NAMALWA (cell line): ENCODE measurements at regions not wholly inside any gene's neighbourhood (a gene's known extent, or its start where the extent isn't known, plus 50 kb on each side); places are given as distances from the start of the nearest gene placed in this dataset.
"Not testable (repeated sequence)": the region's sequence is repeated elsewhere in the genome, so short reads cannot be mapped to it uniquely, and the experiment has no call there.

ENCODE experiments used
- DNase-seq: peaks from one replicate; pipeline ENCODE4 v3.0.0-alpha.2; 2015; ENCODE audit warnings: low spot score

DNA sequence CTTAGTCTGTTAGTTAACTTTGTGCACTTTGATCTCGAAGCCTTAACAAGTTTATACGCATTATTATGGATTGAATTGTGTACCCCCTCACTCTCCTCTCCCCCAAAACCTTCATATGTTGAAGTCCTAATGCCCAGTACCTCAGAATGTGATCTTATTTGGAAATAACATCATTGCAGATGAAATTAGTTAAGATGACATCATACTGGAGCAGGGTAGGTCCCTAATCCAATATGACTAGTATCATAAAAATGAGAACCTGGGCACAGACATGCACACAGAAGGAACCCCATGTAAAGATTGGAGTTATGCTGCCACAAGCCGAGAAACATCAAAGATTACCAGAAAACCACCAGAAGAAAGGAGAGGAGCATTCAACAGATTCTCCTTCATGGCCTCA, 85.8 kb upstream of the TSC22D1 start:
- DNase-seq, result no peak

DNA sequence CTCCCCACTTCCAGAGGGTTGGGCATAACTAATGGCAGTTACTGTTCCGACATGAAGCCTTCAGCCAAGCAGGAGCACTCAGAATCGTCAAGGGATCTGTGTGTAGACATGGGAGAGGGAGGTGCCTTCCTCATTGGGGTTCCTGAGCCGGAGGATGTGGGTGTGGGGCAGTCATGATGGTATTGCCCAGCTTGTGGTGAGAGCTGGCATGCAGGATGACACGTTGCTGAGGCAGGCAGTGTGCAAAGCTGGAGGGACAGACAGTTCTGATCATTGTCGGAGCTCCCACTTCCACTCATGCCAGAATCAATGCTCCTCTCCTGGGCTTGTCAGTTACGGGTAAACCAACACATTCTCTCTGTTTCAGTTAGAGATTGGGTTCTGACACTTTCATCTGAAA, 83.9 kb upstream of the TSC22D1 start:
- DNase-seq, result no peak

DNA sequence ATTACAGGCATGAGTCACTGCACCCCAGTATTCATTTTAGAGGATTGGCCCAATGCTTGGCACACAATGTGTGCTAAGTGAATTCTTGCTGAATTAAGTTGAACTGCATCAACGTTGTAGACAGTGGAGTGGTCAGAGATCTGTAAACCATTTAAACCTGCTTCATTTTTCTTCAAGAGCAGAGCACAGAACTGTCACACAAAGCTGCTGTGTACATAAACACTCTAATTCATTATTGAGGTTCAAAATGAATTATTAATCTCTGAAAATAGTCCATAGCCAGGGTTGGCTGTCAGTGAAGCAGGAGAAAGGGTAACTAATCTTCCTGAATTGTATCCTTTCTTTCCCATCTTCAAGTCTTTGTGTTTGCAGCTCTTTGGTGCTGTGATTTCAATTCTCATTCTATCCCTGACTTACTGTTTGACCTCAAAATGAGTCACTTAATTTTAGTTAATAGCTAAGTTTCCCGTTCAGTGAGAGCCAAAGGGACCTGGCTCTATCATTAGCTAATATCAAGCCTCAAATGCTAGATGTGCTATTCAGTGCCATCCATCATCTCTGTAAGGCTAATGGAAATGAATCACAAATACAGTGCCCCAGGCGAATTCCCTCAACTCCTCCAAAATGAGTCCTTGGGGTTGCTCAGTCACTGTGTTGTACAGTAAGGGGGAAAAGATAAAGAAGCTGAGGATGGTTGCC, 77.0 kb upstream of the TSC22D1 start:
- no peak for DNase-seq

DNA sequence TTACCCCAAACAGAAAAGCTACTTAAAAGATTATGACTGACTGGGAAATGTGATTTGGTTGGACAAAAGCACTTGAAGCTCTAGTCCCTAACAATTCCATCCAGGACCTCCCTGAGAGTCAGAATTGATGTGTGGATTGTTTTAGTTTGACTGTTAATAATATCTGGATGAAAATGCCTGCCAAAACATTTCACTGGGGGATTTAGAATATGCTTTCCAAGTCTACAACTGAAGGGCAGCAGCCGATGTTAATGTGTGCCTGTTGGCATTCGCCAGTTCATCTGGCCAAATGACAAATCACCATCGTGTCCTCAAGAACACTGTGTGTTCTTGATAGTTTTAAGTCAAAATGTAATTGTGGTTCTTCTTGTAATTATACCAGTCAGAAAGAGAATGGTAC, 76.0 kb upstream of the TSC22D1 start:
- no peak for DNase-seq

DNA sequence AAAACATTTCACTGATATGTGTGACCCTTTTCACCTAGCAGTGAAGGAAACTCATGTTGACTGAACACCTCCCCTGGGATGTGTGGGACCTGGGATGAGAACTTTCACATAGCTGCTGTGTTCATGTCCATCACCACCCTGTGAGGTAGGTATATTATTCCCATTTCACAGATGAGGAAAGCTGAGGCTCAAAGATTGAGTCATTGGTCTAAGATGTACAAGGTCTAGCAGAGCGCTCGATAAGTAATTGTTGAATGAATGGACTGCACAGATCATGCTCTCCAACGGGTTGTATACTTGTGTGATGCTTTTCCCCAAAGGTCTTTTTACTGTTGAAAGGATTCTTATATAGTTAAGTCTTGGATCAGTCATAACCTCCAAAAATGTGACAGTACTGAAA, 75.6 kb upstream of the TSC22D1 start:
- no peak for DNase-seq

DNA sequence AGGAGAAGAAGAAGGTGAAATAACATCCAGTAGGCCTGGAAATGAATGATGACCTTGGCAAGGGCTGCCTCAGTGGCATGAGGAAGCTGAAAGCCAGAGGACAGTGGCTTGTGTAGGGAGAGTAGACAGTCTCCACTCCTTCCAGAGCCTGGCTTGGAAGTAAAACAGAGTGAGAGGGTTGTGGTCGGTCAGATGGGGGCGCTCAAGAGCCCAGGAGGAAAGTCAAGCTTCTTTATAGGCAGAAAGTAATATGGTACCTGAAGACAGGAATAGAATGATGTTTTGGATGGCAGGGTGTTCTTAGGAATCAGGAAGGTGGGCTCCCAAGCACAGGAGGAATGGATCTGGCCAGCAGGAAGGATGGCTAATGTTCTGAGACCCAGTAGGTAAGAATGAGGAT, 75.1 kb upstream of the TSC22D1 start:
- no peak for DNase-seq

DNA sequence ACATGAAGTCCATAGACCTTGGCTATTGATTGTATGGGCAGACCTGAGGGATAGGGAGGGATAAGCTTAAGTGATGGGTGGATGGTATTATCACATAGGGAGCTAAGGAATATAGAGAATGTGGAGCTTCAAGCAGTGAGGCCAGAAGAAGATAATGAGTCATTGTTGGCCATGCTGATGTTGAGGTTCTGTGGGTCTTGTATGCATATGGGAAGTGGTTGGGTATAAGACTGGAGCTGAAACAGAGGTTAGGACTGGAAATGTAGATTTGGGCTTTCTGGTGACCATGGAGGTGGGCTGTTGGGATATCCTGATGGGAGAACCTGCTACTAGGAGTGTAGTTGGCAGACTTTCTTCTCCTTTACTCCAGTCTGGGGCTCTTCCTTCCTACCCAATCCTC, 73.7 kb upstream of the TSC22D1 start:
- DNase-seq, result no peak

DNA sequence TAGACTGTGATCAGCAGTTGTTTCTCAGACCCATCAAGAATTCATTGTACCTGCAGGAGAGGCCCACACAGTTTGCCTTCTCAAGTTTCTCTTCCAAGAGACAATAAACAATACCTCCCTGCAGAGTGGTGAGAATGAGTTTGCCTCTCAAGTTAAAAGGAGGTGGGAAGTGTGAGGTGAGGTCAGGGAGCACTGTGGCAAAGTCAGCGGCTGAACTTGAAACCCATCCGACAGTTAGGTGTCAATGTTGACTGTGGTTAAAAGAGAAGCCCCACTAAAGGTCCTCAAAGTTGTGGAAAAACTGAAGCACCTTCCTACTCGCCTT, 72.9 kb upstream of the TSC22D1 start:
- no peak for DNase-seq

DNA sequence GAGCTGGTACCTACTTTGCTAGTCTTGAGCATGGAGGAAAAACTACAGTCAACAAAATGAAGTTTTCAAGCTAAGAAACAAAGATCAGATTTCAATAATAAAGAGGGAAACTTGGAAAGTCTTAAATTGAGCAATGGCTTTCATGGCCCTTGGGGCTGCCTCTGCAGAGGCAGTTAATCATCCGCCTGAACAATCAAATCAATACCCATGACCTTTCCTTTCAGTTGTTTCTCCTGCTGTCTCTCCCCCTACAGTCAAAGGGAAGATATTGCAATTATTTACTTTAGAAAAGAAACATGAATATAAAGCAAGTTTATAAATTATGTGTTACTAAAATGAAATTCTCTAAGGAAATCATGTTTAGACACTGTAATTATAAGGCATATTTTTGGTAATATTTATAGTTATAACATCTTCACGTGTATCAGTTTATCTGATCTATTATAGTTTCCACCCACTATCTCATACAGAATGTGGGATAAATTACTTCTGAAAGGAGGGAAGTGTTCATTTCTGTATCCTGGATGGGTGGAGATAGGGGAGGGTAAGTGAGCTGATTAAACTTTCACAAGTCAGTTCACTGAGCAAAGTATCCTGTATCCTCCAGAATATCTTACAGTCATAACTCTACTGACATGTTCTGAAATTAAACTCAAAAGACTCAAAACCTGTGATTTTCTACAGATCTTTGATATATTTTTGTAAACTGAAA, 72.4 kb upstream of the TSC22D1 start:
- DNase-seq, result peak; percentile 37

DNA sequence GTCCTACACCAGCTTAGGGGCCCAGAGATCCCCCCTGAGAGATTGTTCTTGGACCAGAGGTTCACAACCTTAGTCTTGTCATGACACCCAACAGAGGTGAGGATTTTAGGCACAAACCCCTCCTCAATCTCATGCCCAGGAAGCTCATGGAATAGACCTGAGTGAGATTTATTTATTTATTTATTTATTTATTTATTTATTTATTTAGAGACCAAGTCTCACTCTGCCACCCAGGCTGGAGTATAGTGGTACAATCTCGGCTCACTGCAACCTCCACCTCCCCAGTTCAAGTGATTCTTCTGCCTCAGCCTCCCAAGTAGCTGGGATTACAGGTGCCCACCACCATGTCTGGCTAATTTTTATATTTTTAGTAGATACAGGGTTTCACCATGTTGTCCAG, 71.4 kb upstream of the TSC22D1 start:
- DNase-seq, result not testable (repeated sequence)

DNA sequence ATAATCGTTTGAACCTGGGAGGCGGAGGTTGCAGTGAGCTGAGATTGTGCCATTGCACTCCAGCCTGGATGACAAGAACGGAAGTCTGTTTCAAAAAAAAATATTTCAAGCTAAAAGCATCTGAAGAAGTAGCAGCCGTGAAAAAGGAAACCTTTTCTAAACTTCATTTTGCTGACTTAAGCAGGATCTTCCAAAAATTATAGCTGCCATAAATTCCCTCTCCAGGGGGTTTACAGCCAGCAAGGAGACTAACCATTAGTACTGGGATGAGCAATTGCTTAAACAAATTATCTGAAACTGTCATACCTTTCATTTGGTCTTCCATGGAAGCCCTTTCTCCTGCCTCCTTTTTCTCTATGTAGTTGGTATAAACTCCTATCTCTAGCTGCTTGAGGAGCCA, 69.9 kb upstream of the TSC22D1 start:
- no peak for DNase-seq

DNA sequence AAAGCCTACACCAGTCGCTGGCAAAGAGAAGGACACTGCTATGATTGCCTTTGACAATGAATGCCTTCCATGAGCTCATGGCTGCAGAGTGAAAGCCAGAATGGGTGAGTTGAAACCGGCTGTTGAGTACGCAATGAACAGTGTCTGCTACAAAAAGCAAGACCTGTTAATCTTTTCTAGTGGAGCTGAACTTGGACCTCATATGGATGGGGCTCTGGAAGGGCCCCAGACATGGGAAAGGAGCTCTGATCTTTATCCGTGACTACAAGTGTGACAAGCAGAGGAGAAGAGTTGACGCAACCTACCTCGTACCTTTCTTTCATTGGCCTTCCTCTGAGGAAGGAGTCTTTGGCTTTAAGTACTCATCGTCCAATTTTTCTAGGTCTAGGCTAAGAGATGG, 67.1 kb upstream of the TSC22D1 start:
- DNase-seq, result no peak

DNA sequence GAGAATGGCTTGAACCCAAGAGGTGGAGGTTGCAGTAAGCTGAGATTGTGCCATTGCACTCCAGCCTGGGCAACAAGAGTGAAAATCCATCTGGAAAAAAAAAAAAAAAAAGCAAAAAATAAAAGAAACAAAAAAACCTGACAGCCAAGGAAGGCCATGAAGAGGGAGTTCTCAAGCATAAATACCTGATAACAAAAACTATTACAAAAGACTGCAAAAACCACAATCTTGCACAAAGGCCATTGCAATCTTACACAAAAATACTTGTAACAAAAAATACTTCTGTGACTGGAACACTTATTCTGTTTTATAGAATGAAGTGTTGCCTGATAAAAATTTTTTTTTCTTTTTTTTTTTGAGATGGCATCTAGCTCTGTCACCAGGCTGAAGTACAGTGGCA, 61.5 kb upstream of the TSC22D1 start:
- DNase-seq, result no peak

DNA sequence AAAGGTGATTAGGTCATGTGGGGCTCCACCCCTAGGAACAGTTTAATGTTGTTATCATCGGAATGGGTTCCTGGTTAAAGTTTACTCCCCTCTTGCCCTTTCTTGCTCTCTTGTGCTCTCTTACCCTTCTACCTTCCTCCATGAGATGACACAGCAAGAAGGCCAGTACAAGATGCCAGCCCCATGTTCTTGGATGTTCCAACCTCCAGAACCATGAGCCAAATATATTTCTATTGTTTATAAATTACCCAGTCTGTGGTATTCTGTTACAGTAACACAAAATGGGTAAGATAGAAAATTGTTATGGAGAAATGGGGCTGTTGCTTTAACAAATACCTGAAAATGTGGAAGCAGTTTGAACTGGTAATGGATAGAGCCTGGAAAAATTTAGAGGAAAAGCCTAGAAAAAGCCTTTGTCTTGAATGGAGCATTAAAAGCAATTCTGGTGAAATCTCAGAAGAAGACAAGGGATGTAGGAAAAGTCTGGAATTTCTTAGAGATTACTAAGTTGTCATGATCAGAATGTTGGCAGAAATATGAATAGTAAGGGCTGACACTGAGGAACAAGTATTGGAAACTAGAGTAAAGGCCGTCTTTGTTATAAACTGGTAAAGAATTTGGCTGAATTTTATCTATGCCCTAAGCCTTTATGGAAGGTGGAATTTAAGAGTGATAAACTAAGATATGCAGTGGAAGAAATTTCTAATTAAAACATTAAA, 53.5 kb upstream of the TSC22D1 start:
- DNase-seq, result no peak

DNA sequence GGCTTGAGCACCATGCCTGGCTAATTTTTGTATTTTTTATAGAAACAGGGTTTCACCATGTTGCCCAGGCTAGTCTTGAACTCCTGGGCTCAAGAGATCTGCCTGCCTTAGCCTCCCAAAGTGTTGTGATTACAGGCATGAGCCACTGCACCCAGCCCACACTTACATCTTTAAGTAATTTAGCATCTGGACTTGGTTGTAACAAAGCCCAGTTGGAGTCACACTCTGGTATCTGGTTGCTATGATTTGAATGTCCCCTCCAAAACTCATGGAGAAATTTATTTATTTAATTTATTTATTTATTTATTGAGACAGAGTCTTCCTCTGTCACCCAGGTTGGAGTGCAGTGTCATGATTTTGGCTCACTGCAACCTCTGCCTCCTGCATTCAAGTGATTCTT, 52.7 kb upstream of the TSC22D1 start:
- DNase-seq, result not testable (repeated sequence)

DNA sequence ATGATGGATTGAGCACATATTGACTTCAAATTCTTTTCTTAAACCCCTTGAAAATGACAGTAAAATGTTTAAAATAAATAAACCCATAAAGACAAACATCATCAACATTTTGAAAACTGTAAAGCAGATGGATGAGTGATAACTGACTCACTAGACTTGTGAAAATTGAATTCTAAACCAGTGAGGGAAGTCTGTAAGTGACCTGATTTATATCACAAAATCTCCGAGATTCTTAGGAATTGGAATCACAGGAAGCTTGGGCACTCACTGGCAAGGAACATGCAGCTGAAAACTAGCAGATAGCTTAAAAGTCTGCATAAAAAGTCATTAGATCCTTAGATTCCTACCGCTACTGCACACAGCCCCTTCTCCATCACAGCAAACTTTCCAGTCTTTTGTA, 51.3 kb upstream of the TSC22D1 start:
- DNase-seq, result no peak

DNA sequence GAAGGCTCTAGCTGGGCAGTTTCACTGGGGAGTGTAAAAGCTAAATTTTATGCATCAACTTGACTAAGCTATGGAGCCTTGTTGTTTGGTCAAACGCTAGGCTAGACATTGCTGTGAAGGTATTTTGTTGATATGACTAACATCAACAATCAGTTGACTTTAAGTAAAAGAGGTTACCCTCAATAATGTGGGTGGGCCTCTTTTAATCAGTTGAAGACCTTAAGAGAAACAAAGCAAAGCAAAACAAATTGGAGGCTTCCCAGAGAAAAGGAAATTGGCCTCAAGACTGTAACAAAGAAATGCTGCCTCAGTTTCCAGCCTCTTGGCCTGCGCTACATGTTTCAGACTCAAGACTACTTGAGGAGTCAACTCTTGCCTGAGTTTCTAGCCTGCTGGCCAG, 50.0 kb upstream of the TSC22D1 start:
- no peak for DNase-seq
